ENCODE measurements at regions not wholly inside any gene's neighbourhood (a gene's known extent, or its start where the extent isn't known, plus 50 kb on each side); places are given as distances from the start of the nearest gene placed in this dataset.

GRCh38 chr19:28522545-28522922 is 690.4 kb downstream of the UQCRFS1 start:
- CTCF ChIA-PET: no interaction called here
- Histone ChIP-seq H3K27me3 (replicated peaks in 2 of 5; ENCODE audit: control insufficient read depth in 4 of 5, insufficient read depth in 5 of 5, low read length in 4 of 5) (no peaks in the 10 kb centered on the region), H3K4me1 (ENCODE audit: control extremely low read depth in 1 of 4, control insufficient read depth in 4 of 4, insufficient read depth in 4 of 4, low read length in 3 of 4) (no peaks in the 10 kb centered on the region), H3K4me3 (ENCODE audit: control insufficient read depth in 1 of 7, extremely low read depth in 1 of 7, insufficient read depth in 4 of 7, low read depth in 2 of 7, low read length in 6 of 7) (no peak overlapping the region), H3K36me3 (ENCODE audit: control insufficient read depth in 4 of 4, insufficient read depth in 4 of 4, low read length in 3 of 4) (no peaks in the 10 kb centered on the region), H3K27ac (ENCODE audit: insufficient read depth in 1 of 2, low read depth in 1 of 2, low read length in 2 of 2, poor library complexity in 1 of 2, severe bottlenecking in 2 of 2) (peak overlapping the region in 1 of 2 experiments; percentile 29), H3K9me3 (ENCODE audit: control extremely low read depth in 1 of 5, control insufficient read depth in 4 of 5, insufficient read depth in 2 of 5, low read depth in 1 of 5, low read length in 4 of 5) (no peaks in the 10 kb centered on the region)
- POLR2A ChIA-PET: no interaction called here
- DNase-seq: no peak
- 98% methylated on average over 8 of the region's 8 CpGs for WGBS (ENCODE audit: insufficient coverage)

- H3K9me3 ChIP-seq (ENCODE audit: control extremely low read depth in 1 of 5, control insufficient read depth in 4 of 5, insufficient read depth in 2 of 5, low read depth in 1 of 5, low read length in 4 of 5): no peaks in the 10 kb centered on the region
- H3K36me3 ChIP-seq (ENCODE audit: control insufficient read depth in 4 of 4, insufficient read depth in 4 of 4, low read length in 3 of 4): no peaks in the 10 kb centered on the region
- H3K4me3 ChIP-seq (ENCODE audit: control insufficient read depth in 1 of 7, extremely low read depth in 1 of 7, insufficient read depth in 4 of 7, low read depth in 2 of 7, low read length in 6 of 7): no peak overlapping the region
- POLR2A ChIA-PET: no interaction called here
- H3K27ac ChIP-seq (ENCODE audit: insufficient read depth in 1 of 2, low read depth in 1 of 2, low read length in 2 of 2, poor library complexity in 1 of 2, severe bottlenecking in 2 of 2): no peak overlapping the region
- H3K4me1 ChIP-seq (ENCODE audit: control extremely low read depth in 1 of 4, control insufficient read depth in 4 of 4, insufficient read depth in 4 of 4, low read length in 3 of 4): no peaks in the 10 kb centered on the region
- no peaks in the 10 kb centered on the region for H3K27me3 ChIP-seq (replicated peaks in 2 of 5; ENCODE audit: control insufficient read depth in 4 of 5, insufficient read depth in 5 of 5, low read length in 4 of 5)
- WGBS (ENCODE audit: insufficient coverage): 98% methylated on average over 8 of the region's 9 CpGs
- no peak for DNase-seq
- CTCF ChIA-PET: interaction anchor here (1.6 kb wide), 1 partner anchor 17 kb away, joined by 3 read pairs; no protein-coding TSS in a partner anchor
Measured at GRCh38 chr19:28521614-28522544, 691.1 kb downstream of the UQCRFS1 start.

DNA sequence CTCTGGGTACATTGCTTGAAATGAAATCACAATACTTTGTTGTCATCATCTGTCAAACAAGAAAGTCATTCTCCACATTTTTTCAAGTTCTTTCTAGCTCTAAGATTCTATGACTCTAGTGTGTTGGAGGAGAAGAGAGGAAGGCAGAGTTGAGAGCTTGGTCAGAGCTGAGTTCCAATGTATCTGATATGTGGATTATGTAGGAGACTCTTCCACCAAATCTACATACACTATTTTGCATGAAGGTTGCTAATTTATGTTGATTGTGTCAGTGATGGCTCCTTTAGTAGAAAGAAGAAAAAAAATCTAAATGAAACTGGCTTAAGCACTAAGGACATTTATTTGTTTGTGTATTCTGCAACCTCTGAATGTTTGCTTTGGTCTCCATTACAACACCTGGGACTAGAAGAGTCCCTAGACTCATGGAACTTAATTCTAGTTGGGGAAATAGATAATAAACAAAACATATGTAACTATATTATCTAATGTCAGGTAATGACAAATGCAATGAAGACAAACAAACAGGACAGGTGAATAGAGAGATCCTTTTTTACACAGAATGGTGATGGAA is 691.9 kb downstream of the UQCRFS1 start:
- H3K27ac ChIP-seq (ENCODE audit: insufficient read depth in 1 of 2, low read depth in 1 of 2, low read length in 2 of 2, poor library complexity in 1 of 2, severe bottlenecking in 2 of 2): no peak overlapping the region
- no peak overlapping the region for H3K4me3 ChIP-seq (ENCODE audit: control insufficient read depth in 1 of 7, extremely low read depth in 1 of 7, insufficient read depth in 4 of 7, low read depth in 2 of 7, low read length in 6 of 7)
- no peaks in the 10 kb centered on the region for H3K36me3 ChIP-seq (ENCODE audit: control insufficient read depth in 4 of 4, insufficient read depth in 4 of 4, low read length in 3 of 4)
- ChIA-PET POLR2A (no interaction called here), CTCF (interaction anchor here (1.6 kb wide), 1 partner anchor 16 kb away, joined by 3 read pairs; no protein-coding TSS in a partner anchor)
- H3K4me1 ChIP-seq (ENCODE audit: control extremely low read depth in 1 of 4, control insufficient read depth in 4 of 4, insufficient read depth in 4 of 4, low read length in 3 of 4): no peaks in the 10 kb centered on the region
- no peaks in the 10 kb centered on the region for H3K9me3 ChIP-seq (ENCODE audit: control extremely low read depth in 1 of 5, control insufficient read depth in 4 of 5, insufficient read depth in 2 of 5, low read depth in 1 of 5, low read length in 4 of 5)
- no peaks in the 10 kb centered on the region for H3K27me3 ChIP-seq (replicated peaks in 2 of 5; ENCODE audit: control insufficient read depth in 4 of 5, insufficient read depth in 5 of 5, low read length in 4 of 5)
- DNase-seq: no peak

- POLR2A ChIA-PET: no interaction called here
- no peak for DNase-seq
Measured at GRCh38 chr19:28519952-28520861, 692.7 kb downstream of the UQCRFS1 start.

GRCh38 chr19:28519218-28519779 is 693.7 kb downstream of the UQCRFS1 start:
- DNase-seq: no peak
- H3K27ac ChIP-seq (ENCODE audit: insufficient read depth in 1 of 2, low read depth in 1 of 2, low read length in 2 of 2, poor library complexity in 1 of 2, severe bottlenecking in 2 of 2): no peak overlapping the region
- no peaks in the 10 kb centered on the region for H3K4me1 ChIP-seq (ENCODE audit: control extremely low read depth in 1 of 4, control insufficient read depth in 4 of 4, insufficient read depth in 4 of 4, low read length in 3 of 4)
- WGBS (ENCODE audit: insufficient coverage): 88% methylated on average over 2 of the region's 8 CpGs
- H3K4me3 ChIP-seq (ENCODE audit: control insufficient read depth in 1 of 7, extremely low read depth in 1 of 7, insufficient read depth in 4 of 7, low read depth in 2 of 7, low read length in 6 of 7): no peak overlapping the region
- ChIA-PET CTCF (no interaction called here), POLR2A (no interaction called here)
- no peaks in the 10 kb centered on the region for H3K9me3 ChIP-seq (ENCODE audit: control extremely low read depth in 1 of 5, control insufficient read depth in 4 of 5, insufficient read depth in 2 of 5, low read depth in 1 of 5, low read length in 4 of 5)
- H3K36me3 ChIP-seq (ENCODE audit: control insufficient read depth in 4 of 4, insufficient read depth in 4 of 4, low read length in 3 of 4): no peaks in the 10 kb centered on the region
- no peaks in the 10 kb centered on the region for H3K27me3 ChIP-seq (replicated peaks in 2 of 5; ENCODE audit: control insufficient read depth in 4 of 5, insufficient read depth in 5 of 5, low read length in 4 of 5)

More at GRCh38 chr19:28519952-28520861, 692.7 kb downstream of the UQCRFS1 start:
- Histone ChIP-seq H3K9me3 (ENCODE audit: control extremely low read depth in 1 of 5, control insufficient read depth in 4 of 5, insufficient read depth in 2 of 5, low read depth in 1 of 5, low read length in 4 of 5) (no peaks in the 10 kb centered on the region), H3K4me3 (ENCODE audit: control insufficient read depth in 1 of 7, extremely low read depth in 1 of 7, insufficient read depth in 4 of 7, low read depth in 2 of 7, low read length in 6 of 7) (no peak overlapping the region), H3K4me1 (ENCODE audit: control extremely low read depth in 1 of 4, control insufficient read depth in 4 of 4, insufficient read depth in 4 of 4, low read length in 3 of 4) (no peaks in the 10 kb centered on the region), H3K27ac (ENCODE audit: insufficient read depth in 1 of 2, low read depth in 1 of 2, low read length in 2 of 2, poor library complexity in 1 of 2, severe bottlenecking in 2 of 2) (no peak overlapping the region), H3K36me3 (ENCODE audit: control insufficient read depth in 4 of 4, insufficient read depth in 4 of 4, low read length in 3 of 4) (no peaks in the 10 kb centered on the region), H3K27me3 (replicated peaks in 2 of 5; ENCODE audit: control insufficient read depth in 4 of 5, insufficient read depth in 5 of 5, low read length in 4 of 5) (no peaks in the 10 kb centered on the region)
- CTCF ChIA-PET: interaction anchor here (1.6 kb wide), 1 partner anchor 15 kb away, joined by 3 read pairs; no protein-coding TSS in a partner anchor
- WGBS (ENCODE audit: insufficient coverage): 97% methylated on average over 14 of the region's 15 CpGs

DNA sequence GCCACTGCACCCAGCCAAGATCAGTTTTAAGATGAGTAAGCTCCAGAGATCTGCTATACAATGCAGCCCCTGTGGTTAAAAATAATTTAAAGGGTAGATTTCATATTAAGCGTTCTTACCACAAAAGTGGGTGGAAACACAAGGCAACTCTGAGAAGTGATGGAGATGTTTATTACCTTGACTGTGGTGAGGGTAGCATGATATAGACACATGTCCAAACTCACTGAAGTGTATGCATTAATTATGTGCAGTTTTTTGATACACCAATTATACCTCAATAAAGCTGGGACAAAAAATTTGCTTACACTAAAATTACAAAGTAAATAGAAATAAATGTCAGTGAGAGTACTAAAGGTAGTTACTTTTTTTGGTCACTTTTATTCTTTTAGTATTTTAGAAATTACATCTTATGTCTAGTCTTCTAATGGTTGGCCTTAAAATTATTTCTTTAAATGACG is 696.5 kb downstream of the UQCRFS1 start:
- Histone ChIP-seq H3K9me3 (ENCODE audit: control extremely low read depth in 1 of 5, control insufficient read depth in 4 of 5, insufficient read depth in 2 of 5, low read depth in 1 of 5, low read length in 4 of 5) (no peaks in the 10 kb centered on the region), H3K36me3 (ENCODE audit: control insufficient read depth in 4 of 4, insufficient read depth in 4 of 4, low read length in 3 of 4) (no peaks in the 10 kb centered on the region), H3K4me3 (ENCODE audit: control insufficient read depth in 1 of 7, extremely low read depth in 1 of 7, insufficient read depth in 4 of 7, low read depth in 2 of 7, low read length in 6 of 7) (no peak overlapping the region), H3K27me3 (replicated peaks in 2 of 5; ENCODE audit: control insufficient read depth in 4 of 5, insufficient read depth in 5 of 5, low read length in 4 of 5) (no peaks in the 10 kb centered on the region), H3K4me1 (ENCODE audit: control extremely low read depth in 1 of 4, control insufficient read depth in 4 of 4, insufficient read depth in 4 of 4, low read length in 3 of 4) (no peaks in the 10 kb centered on the region), H3K27ac (ENCODE audit: insufficient read depth in 1 of 2, low read depth in 1 of 2, low read length in 2 of 2, poor library complexity in 1 of 2, severe bottlenecking in 2 of 2) (no peak overlapping the region)
- WGBS (ENCODE audit: insufficient coverage): 86% methylated on average over 1 of the region's 2 CpGs
- CTCF ChIA-PET: no interaction called here
- POLR2A ChIA-PET: no interaction called here
- DNase-seq: no peak

All from common myeloid progenitor, CD34-positive (primary cell).